AG04449 (cell line): ENCODE measurements at regions not wholly inside any gene's neighbourhood (a gene's known extent, or its start where the extent isn't known, plus 50 kb on each side); places are given as distances from the start of the nearest gene placed in this dataset.

Experiments used
- CTCF ChIA-PET: fragments of 350-600 bp; formaldehyde crosslinking; extraction: SDS; loops from one replicate; lab custom pipeline; 2021; ENCODE audit warnings: antibody characterized with exemption; lab: Yijun Ruan, JAX
- POLR2A ChIA-PET: fragments of 400-600, 350-600 bp; formaldehyde crosslinking; extraction: SDS; loops from one replicate; lab custom pipeline; 2020; ENCODE audit warnings: antibody characterized with exemption, inconsistent platforms; lab: Yijun Ruan, JAX
- DNase-seq: peaks from one replicate; pipeline ENCODE4 v3.0.0-alpha.2; 2010; ENCODE audit warnings: low read depth, low spot score
- H3K4me3 ChIP-seq: 2 replicates; pipeline ENCODE4 v1.5.1; 2011; ENCODE audit warnings: low read depth, mild to moderate bottlenecking, control low read depth, low read length
- CTCF ChIP-seq: IDR thresholded peaks from one replicate; pipeline ENCODE4 v1.5.1; 2011; ENCODE audit warnings: mild to moderate bottlenecking, moderate library complexity, low read length, control low read depth, inconsistent platforms; ENCODE audit not compliant: insufficient read depth; ENCODE audit errors: missing control alignments

- ChIA-PET CTCF (no interaction called here), POLR2A (no interaction called here)
- no peak for TF ChIP-seq CTCF
- no peak overlapping the region for H3K4me3 ChIP-seq
- DNase-seq, result no peak
Observed at GRCh38 chr4:146071390-146071789, 104.1 kb upstream of the LSM6 start.

- ChIA-PET CTCF (no interaction called here), POLR2A (no interaction called here)
- no peak overlapping the region for H3K4me3 ChIP-seq
Observed at GRCh38 chr4:146063143-146063542, 112.4 kb upstream of the LSM6 start.

GRCh38 chr4:146062340-146062739 is 113.2 kb upstream of the LSM6 start:
- no peak overlapping the region for H3K4me3 ChIP-seq
- ChIA-PET CTCF (no interaction called here), POLR2A (no interaction called here)
- TF ChIP-seq CTCF, result no peak
- DNase-seq, result no peak

More at GRCh38 chr4:146063143-146063542, 112.4 kb upstream of the LSM6 start:
- no peak for TF ChIP-seq CTCF
- no peak for DNase-seq

- ChIA-PET POLR2A (no interaction called here), CTCF (no interaction called here)
- no peak for TF ChIP-seq CTCF
- DNase-seq, result no peak
- no peak overlapping the region for H3K4me3 ChIP-seq
Observed at GRCh38 chr4:146061610-146062334, 113.7 kb upstream of the LSM6 start.

- POLR2A ChIA-PET, result no interaction called here
- DNase-seq, result no peak
- TF ChIP-seq CTCF, result no peak
- CTCF ChIA-PET, result no interaction called here
- no peak overlapping the region for H3K4me3 ChIP-seq
Observed at GRCh38 chr4:146059865-146060264, 115.7 kb upstream of the LSM6 start.

- no peak overlapping the region for H3K4me3 ChIP-seq
- no peak for DNase-seq
- no peak for TF ChIP-seq CTCF
- CTCF ChIA-PET, result no interaction called here
- POLR2A ChIA-PET, result no interaction called here
Observed at GRCh38 chr4:146059151-146059550, 116.4 kb upstream of the LSM6 start.
